ENCODE measurements at regions not wholly inside any gene's neighbourhood (a gene's known extent, or its start where the extent isn't known, plus 50 kb on each side); places are given as distances from the start of the nearest gene placed in this dataset.

GRCh38 chr4:151864068-151864467, 103.3 kb upstream of the GATB start:
- TF ChIP-seq BACH2 (CRISPR knock-in tag; IDR thresholded peaks at IDR 0.05; ENCODE audit: borderline replicate concordance) (no peak), OSR1 (CRISPR knock-in tag; IDR thresholded peaks at IDR 0.05) (no peak), CREB5 (CRISPR knock-in tag; IDR thresholded peaks at IDR 0.05; ENCODE audit: low read depth) (no peak), ZFP3 (CRISPR knock-in tag; IDR thresholded peaks at IDR 0.05) (no peak), ZNF70 (CRISPR knock-in tag; IDR thresholded peaks at IDR 0.05) (no peak), PATZ1 (CRISPR knock-in tag; IDR thresholded peaks at IDR 0.05; ENCODE audit: borderline replicate concordance) (no peak), ZFP30 (CRISPR knock-in tag; IDR thresholded peaks at IDR 0.05) (no peak)
